Medulla oblongata (tissue), 1 donor: ENCODE measurements at regions not wholly inside any gene's neighbourhood (a gene's known extent, or its start where the extent isn't known, plus 50 kb on each side); places are given as distances from the start of the nearest gene placed in this dataset.

Experiments
- DNase-seq: peaks from one replicate; pipeline ENCODE4 v3.0.0-alpha.2; 2015; ENCODE audit errors: extremely low spot score

DNA sequence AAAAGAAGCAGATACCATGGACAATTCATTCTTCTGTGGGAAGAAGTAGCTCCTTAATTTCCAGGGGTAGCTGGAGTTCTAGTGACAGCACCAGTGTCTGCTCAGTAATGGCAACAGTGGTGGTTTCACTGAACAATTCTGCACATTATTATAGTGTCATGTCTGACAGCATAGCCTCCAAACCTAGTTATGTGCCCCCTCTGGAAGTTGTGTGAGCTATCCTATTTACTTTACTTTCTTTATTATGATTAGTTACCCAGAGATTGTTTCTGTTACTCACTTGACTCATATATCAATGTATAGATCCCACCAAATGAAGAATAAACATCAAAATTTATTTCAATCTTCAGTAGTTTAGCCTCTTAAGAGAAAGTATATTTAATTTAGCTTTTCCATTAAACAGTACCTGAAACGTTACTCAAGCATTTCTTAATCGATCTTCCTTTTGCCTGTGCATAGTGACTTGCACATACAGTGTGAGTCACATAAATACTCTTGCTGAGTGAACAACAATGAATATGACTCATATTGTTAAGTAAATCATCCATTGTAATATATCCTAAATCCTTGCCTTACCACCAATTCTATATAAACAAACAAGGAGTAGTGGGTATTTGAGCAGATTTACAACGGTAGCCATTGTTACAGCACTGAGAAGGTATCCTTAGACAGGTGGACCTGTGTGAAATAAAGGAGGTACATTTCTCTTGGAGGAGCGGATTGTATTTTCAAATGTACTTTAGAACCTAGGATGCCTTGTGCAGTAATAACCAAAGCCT lies 534.7 kb downstream of the ANKRD50 start:
- DNase-seq = no peak

DNA sequence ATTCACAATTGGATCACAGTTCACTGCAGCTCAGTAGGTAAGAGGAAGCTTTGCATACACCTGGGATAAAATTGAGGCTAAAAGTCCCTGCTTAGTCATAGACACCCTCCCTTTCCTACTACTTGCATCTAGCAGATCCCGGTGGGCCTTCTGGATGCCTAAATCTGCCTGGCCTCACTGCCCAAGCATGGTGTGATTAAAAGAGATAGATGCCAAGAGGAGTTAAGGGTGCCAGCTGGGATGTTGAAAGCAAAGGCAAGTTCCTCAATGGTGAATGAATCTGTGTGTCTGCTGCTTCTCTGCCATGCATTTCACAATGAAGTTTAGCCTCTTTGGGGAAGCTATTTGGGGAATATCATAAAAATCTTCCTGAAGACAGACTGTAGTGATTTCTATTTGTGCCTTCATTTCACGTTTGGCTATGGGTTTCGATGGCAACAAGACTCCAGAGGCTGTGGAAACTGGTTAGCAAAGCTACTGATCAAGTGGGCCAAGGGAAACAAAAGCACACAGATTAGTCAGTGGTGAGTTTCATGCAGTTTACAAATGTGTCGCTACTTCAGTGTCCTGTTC lies 534.0 kb downstream of the ANKRD50 start:
- DNase-seq = no peak

DNA sequence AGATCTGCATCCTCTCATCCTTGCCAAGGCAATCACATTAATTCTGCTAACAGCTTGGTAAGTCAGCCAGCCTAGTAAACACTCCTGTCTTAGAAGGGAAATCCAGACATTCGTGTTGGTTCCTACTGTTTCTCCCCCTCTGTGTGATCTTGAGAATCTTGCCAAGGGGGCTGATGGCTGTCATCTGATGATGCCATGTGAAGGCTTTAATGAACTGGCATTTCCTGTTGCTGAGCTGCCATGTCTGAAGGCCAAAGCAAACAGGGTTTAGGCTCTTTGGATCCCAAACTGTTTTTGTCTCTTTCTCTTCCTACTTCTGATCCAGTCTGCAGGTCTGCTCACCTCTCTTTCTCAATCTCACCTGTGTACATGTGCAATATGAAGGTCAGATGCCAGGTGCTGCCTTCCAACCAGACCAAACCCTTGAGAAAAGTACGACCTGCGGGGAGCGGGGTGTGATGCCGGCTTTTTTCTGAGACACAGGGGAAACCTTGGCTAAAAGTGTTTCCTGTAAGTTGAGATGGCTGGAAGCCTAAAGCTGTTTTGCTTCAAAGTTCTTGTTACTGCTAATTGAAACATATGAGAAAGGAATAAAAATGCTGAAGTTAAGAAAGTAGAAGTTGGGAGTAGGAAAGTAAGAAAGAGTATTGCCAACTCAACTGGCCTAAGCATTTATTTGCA lies 532.9 kb downstream of the ANKRD50 start:
- no peak for DNase-seq

DNA sequence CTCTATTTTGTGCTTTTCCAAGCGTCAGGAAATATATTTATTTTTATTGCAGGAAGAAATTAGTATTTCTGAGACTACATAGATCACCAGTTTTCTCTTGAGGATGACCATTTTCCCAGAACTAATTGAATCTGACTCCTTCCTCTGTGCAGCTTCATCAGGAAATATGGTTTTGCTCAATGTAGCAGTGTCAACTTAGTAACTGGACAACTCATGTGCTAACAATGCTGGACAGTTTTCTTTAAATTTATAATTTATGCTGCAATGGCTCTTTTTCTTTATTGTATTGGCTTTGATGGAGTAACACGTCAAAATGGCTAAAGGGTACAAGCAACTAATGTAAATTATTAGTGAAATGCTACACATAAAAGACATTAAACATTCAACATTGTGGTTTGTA lies 531.5 kb downstream of the ANKRD50 start:
- DNase-seq = no peak

DNA sequence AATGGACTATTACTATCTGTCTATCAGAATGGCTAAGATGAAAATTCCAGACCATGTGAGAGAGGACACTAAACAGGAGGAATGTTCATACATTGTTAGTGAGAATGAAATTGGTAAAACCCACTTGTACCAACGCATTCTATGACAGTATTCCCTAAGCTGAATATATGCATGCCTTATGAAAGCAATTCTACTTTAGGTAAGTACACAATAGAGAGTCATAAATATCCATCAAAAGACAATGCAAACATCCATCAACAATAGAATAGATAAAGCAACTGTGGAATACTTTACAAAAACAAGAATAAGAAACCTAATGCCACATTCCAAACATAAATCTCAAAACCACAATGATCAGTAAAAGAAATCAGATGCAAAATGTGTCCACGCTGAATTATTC lies 529.3 kb downstream of the ANKRD50 start:
- DNase-seq = no peak

DNA sequence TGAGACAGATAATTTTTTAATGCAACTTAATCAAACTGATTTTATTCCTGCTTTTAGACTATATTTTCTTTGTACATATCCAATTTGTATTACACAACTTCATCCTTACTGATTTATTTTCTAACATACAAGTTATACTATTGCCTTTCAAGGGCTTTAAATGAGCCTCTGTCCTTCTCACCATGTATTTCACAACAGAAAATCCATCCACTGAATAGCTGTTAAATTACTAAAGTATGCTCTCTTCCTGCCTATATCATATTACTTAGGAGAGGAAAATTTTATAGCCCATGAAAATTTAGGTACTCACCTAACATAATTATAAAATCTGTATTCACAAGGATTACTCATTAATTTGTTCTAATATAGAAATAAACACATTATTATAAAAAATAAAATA lies 528.6 kb downstream of the ANKRD50 start:
- no peak for DNase-seq

DNA sequence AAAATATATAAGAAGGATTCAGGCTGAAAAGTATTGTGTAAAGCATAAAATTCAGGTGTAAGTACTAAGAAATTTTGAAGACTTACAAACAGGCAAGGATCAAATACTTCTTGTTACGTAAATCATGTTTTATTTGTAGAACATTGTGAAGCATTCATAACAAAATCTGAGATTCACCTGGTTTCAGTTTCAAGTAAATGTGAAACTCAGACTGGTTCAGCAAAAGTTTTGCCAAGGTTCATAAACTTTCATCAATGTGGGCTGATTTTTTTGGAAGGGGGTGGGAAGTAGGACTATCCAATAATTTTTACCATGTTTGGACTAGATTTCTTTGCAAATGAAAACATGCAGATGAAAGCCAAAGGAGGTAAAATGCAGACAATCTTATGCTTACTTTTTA lies 527.7 kb downstream of the ANKRD50 start:
- no peak for DNase-seq

DNA sequence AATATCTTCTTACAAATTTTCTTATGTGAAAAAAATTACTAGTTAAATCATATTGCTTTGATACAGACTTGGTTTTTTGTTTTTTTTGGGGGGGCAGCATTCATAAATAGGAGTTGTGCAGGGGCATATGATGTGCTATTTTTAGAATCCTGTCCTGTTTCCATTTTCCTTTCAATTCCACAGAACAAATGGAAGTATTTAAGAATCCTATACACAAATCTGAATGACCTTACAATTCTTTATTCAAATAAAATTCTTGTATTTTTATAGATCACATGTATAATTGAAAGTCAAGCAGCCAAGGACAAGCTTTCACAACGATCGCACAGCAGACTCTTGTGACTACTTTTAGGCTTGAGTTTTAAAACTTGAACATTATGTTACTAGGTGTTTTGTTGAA lies 523.9 kb downstream of the ANKRD50 start:
- no peak for DNase-seq

DNA sequence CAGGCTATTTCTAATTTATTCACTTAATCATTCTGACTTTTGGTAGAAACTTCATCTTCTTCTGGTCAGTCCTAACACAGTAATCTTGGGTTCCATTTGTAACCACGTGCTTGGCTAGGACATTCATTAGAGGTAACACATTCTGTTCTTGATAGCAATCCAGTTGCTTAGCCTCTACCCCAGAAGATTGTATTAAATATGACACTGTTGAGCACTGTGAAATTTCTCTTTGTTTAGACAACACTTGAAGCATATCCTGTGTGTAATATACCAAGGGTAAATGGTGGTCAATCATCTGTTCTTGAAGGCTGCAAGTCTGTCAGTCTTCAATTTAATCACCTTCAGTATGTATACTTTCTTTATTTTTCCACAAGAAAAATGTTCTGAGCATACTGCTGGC lies 523.0 kb downstream of the ANKRD50 start:
- DNase-seq = no peak

DNA sequence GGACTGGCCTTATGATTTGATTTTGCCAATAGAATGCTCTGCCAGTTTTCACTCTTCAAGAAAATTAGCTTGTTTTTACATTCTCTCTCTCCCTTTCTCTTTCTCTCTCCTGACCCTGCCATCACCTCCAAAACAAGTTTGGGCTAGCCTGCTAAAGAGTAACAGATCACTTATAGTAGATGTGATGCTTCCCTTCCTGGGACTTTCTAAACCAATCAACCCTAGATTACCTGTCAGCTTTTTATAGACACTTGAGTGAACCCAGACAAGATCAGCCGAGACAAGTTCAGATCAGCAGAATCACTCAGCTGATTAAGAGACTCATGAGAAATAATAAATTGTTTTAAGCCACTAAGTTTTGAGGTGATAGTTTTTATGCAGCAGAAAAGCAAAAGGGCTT lies 521.2 kb downstream of the ANKRD50 start:
- no peak for DNase-seq

DNA sequence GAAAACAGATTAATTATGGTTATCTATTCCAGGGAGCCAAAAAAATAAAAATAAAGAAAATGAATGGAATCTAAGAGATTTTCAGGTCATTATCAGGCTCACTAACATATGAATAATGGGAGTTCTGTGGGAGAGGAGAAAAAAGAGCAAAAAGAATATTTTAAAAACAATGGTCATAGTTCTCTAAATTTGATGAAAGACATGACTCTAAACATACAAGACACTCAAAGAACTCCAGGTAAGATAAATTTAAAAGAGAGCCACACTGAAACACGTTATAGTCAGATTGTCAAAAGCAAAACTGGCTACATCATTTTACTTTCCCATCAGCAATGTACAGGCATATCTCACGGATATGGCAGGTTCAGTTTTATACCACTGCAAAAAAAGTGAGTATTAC lies 520.0 kb downstream of the ANKRD50 start:
- no peak for DNase-seq

DNA sequence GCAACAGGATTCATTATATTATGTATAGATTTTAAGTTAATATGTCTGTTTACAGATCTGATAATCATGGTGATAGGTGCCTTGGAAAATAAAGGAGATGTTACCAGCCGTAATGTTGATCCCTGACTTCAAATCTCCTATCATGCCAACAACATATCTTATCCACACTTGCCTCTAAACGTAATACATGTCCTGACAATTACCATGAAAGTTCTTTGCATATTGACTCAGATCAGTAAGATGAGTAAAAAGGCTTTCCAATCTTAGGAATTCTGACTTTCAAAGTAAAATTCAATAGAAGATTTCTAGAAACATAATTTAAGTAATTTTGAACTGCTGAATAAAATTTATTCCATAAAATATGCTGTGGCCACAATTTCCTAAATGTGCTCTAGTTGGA lies 513.3 kb downstream of the ANKRD50 start:
- no peak for DNase-seq

DNA sequence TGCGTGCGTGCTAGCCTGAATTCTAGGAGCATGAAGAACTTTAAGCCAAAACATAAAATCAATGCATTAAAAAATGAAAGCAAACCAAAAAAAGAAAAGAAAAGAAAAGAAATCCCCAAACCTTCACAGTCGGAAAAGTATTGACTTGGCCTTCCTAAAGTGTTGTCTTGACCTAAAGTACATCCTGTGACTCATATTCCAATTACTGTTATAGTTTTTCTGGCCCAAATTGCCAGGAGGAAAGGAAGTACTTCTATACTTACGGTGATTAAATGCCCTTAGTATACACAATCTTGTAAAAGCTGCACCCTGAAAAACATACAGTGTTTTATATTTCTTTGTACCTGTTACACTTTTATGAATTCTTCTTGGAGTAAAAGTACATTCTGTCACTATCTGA lies 512.8 kb downstream of the ANKRD50 start:
- DNase-seq = no peak

DNA sequence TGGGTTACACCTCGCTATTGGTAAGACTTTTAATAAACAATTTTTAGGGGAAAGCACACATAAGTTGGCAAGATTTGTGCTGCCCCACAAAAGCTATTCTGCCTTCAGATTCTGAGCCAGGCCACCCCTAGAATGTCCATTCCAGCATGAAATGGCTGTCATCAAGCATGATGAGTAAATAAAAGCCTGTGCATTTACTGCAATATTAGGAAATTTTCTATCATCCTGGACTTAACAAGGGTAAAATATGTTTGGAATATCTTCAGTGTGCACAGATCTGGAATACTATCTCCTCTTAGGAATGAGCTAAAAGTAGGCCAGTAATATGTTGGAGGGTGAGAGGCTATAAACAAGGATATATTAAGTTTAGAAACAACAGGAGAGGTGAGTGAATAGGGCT lies 510.9 kb downstream of the ANKRD50 start:
- no peak for DNase-seq

DNA sequence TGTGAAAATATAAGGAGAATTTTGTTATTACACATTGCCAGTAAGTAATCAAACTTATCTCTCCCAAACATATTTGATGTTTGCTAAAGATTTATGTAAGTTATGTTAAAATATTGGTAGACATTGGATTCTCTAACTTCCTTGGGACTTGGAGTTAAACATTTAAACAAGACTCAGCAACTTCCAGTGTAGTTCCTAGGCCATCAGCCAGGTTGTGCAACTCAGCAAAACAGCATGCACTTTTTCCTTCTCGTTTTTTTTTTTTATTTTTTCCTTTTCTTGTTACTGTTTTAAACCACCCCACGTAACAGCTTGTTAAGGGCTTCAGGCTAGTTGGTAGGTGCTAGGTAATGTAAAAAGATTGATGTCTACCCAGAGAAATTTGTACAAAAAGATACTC lies 510.4 kb downstream of the ANKRD50 start:
- no peak for DNase-seq

DNA sequence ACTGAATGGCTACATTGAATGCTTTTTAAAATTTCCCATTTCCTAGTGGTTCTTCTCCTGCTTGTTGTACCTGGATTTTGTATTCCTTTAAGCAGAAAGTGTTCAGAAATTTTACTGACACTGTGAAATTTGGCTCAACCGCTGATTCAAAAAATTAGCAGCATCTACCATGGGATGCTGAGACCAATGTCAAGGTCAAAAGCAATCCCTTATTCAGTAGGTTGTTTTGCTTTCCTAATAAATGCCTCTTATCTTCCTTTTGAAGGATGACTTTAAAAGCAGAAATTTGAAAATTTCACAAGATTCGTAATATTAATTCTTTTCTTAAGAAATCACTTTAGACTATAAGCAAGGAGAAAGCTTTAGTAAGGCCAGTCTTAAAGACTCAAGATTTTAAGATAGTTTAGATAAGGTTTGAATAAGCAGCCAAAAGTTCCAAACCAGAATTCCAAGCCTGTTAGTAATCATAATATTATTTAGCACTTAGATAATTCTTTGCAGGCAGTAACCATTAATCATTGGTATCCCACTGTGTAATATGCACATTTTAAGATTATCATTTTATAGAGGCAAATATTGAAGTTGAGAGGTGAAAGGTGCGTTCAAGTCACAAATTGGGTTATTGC lies 508.8 kb downstream of the ANKRD50 start:
- no peak for DNase-seq

DNA sequence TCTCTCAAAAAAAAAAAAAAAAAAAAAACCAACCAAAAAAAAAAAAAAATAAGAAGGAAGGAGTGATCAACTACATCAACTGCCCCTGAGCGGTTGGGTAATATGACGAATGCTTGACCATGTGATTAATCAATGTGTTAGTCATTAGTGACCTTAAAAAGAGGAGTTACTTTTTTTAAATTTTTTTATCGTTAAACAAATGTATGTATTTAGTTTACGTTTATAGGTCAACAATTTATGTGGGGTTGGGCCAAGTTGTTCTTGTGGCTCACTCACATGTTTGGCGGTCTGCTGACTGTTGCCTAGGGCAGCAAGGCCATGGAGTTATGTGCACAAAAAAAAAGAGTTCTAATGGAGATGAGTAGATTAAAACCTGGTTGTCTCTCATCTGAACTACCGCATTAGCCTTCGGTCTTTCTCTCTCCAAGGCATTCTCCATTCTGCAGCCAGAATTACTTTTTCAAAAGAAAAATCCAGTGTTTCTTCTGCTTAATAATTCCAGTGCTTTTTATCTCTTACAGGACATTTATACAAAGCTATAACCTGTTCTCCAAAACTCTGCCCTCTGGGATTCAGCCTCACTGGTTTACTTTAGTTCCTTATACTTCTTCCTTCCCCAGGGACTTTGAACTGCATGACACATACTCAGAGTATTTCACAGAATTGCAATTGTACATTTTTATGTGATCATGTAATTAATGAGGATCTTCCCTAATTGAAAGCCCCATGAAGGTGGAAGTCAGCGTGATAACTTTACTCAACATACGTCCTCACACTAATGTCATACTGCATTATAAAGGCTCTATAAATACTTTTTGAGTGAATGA lies 505.5 kb downstream of the ANKRD50 start:
- no peak for DNase-seq

DNA sequence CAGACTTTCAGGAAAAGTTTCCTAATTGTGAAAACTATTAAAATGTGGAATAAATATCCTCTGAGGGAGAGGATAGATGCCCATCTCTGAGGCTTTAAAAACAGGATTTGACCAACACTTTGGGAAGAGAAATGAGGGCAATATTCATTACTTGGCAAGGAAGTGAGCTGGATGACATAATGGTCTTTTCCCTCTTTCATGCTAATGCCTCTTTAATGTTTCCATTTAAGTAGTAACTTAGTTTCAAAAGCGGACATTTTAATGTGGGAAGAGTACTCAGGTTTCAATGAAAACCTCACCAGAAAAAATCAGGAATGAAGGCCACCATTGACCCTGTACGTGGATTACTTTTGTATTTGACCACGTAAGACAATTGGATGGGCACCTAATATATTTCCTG lies 503.3 kb downstream of the ANKRD50 start:
- no peak for DNase-seq

DNA sequence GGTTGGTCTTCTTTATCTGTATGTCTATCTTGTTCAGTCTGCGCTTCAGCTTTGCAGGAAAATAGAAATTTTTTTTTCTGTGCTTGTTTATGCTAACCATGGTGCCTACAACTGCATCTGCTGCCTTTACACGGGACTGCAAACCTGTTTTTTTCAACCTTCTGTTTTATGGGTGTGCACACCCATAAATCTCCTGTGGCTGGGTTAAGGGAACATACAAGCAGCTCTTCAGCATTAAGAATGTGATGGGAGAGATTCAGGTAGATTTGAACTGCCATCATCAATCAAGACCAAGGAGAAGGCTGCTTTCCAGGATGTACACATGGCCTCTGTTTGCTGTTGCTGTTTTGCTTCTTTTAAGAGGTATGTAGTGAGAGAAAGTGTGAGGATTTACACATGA lies 502.9 kb downstream of the ANKRD50 start:
- no peak for DNase-seq

DNA sequence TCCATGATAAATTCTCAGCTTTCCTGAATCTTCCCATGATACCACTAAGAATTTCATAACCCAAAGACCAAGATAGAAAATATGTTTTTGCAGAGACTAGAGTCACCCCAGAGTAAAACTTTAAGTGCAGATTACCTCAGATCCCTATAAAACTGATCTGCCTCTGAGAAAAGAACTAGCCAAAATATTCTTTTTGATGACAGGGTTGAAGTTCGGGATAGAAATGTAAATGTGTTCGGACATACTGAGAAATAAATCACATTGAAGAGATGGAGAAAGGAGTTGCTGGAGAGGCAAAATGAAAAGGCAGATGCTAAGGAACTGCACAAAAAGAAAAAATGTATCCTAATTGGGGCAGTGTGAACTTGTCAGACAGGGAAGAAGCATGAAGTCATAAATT lies 501.8 kb downstream of the ANKRD50 start:
- DNase-seq = no peak

DNA sequence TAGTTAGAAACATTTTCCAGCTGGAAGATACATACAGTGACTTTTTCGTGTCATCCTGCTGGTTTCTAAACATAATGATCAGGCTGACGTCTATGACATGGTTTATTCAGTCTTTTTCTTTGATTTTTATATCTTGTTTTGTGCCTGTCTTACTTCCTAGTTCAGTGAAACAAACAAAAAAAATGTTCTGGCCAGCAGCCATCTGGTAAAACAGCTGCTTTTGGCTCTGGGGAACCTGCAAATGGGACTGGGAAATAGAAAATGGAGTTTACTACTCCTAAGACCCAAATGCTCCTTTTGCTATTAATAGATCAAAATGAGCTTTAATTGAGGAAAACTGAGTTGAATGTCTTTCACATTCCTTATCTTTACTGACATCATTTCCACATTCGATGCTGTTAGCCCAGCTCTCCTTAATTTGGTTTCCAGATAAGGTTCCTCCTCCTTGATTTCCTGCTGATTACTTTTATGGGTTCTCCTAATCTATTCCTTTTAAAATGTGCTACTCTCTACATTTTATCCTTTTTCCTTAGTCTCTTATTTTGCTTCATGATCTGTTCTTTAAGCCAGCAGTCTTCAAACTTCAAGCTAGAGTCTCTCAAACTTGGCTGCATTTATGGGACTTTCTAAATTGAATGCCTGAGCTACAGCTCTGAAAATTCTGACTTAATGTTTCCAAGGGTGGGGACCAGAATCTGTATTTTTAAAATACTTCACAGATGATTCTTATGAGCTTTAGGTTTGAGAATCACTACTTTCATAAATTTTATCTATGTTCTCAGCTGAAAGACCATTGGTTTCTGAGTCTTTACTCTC lies 499.5 kb downstream of the ANKRD50 start:
- DNase-seq = no peak
